ENCODE measurements at regions not wholly inside any gene's neighbourhood (a gene's known extent, or its start where the extent isn't known, plus 50 kb on each side); places are given as distances from the start of the nearest gene placed in this dataset.
"Not testable (repeated sequence)": the region's sequence is repeated elsewhere in the genome, so short reads cannot be mapped to it uniquely, and the experiment has no call there.

- FAIRE-seq (no peak), DNase-seq (no peak)
- H3K27ac ChIP-seq (ENCODE audit: low read depth in 1 of 3, low read length in 2 of 3) = no peak overlapping the region
- WGBS, 3 donors = 80 to 93% (median 85%) methylated on average over 1 of the region's 1 CpG
- H3K9me3 ChIP-seq (ENCODE audit: control insufficient read depth in 2 of 2, insufficient read depth in 1 of 2, low read depth in 1 of 2, low read length in 1 of 2) = peaks cover 0 to 6% of the 10 kb centered on the region in 2 donors
- no peak overlapping the region for H3K4me3 ChIP-seq (ENCODE audit: low read depth in 1 of 3, low read length in 3 of 3)
- no peaks in the 10 kb centered on the region for H3K27me3 ChIP-seq (ENCODE audit: control insufficient read depth in 3 of 3, insufficient read depth in 3 of 3, low read length in 3 of 3)
- no peaks in the 10 kb centered on the region for H3K4me1 ChIP-seq (ENCODE audit: control insufficient read depth in 3 of 3, insufficient read depth in 2 of 3, low read depth in 1 of 3, low read length in 2 of 3)
- H3K36me3 ChIP-seq (ENCODE audit: control insufficient read depth in 3 of 3, insufficient read depth in 2 of 3, low read depth in 1 of 3, low read length in 3 of 3) = no peaks in the 10 kb centered on the region
Measured at GRCh38 chr17:53765609-53766008, 57.1 kb upstream of the KIF2B start.

GRCh38 chr17:53765129-53765528, 57.6 kb upstream of the KIF2B start:
- FAIRE-seq = no peak
- no peaks in the 10 kb centered on the region for H3K4me1 ChIP-seq (ENCODE audit: control insufficient read depth in 3 of 3, insufficient read depth in 2 of 3, low read depth in 1 of 3, low read length in 2 of 3)
- H3K36me3 ChIP-seq (ENCODE audit: control insufficient read depth in 3 of 3, insufficient read depth in 2 of 3, low read depth in 1 of 3, low read length in 3 of 3) = no peaks in the 10 kb centered on the region
- DNase-seq = no peak
- H3K4me3 ChIP-seq (ENCODE audit: low read depth in 1 of 3, low read length in 3 of 3) = no peak overlapping the region
- H3K27me3 ChIP-seq (ENCODE audit: control insufficient read depth in 3 of 3, insufficient read depth in 3 of 3, low read length in 3 of 3) = no peaks in the 10 kb centered on the region
- 82 to 91% (median 90%) methylated on average over 2 of the region's 2 CpGs for WGBS, 3 donors
- no peak overlapping the region for H3K27ac ChIP-seq (ENCODE audit: low read depth in 1 of 3, low read length in 2 of 3)
- H3K9me3 ChIP-seq (ENCODE audit: control insufficient read depth in 2 of 2, insufficient read depth in 1 of 2, low read depth in 1 of 2, low read length in 1 of 2) = peaks cover 0 to 6% of the 10 kb centered on the region in 2 donors

DNA sequence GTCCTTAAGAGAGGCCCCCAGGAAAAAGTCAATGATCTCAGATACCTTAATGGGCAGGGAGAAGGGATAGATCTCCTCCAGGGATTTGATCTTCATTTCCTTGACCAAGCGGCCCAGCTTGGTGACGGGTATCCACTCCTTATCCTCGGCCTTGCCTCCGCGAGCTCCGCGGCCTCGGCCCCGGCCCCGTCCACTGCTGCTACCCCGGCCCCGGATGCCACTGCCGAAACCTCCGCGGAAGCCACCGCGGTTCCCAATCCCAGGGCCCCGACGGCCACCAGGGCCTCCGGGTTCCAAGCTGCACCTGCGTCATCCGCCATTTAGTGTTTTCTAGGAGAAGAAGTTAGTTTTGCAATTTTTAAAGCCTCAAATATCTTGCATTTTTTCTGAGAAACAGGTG, 65.2 kb upstream of the KIF2B start:
- 97% methylated on average over 22 of the region's 22 CpGs for WGBS, 3 donors
- H3K9me3 ChIP-seq (ENCODE audit: control insufficient read depth in 2 of 2, insufficient read depth in 1 of 2, low read depth in 1 of 2, low read length in 1 of 2) = peaks cover 0 to 5% of the 10 kb centered on the region in 2 donors
- no peaks in the 10 kb centered on the region for H3K27me3 ChIP-seq (ENCODE audit: control insufficient read depth in 3 of 3, insufficient read depth in 3 of 3, low read length in 3 of 3)
- DNase-seq = no peak
- no peaks in the 10 kb centered on the region for H3K36me3 ChIP-seq (ENCODE audit: control insufficient read depth in 3 of 3, insufficient read depth in 2 of 3, low read depth in 1 of 3, low read length in 3 of 3)
- H3K4me1 ChIP-seq (ENCODE audit: control insufficient read depth in 3 of 3, insufficient read depth in 2 of 3, low read depth in 1 of 3, low read length in 2 of 3) = no peaks in the 10 kb centered on the region
- no peak overlapping the region for H3K27ac ChIP-seq (ENCODE audit: low read depth in 1 of 3, low read length in 2 of 3)
- no peak overlapping the region for H3K4me3 ChIP-seq (ENCODE audit: low read depth in 1 of 3, low read length in 3 of 3)
- FAIRE-seq = no peak

DNA sequence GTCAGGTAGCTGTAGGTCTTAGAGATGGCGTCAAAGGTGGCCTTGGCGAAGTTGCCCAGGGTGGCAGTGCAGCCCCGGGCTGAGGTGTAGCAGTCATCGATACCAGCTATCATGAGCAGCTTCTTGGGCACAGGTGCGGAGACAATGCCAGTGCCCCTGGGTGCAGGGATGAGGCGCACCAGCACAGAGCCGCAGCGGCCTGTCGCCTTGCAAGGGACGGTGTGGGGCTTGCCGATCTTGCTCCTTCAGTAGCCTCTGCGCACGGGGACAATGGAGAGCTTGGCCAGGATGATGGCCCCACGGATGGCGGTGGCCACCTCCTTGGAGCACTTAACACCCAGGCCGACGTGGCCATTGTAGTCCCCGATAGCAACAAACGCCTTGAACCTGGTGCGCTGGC, 65.6 kb upstream of the KIF2B start:
- FAIRE-seq; DNase-seq; H3K9me3 ChIP-seq (ENCODE audit: control insufficient read depth in 2 of 2, insufficient read depth in 1 of 2, low read depth in 1 of 2, low read length in 1 of 2); H3K27ac ChIP-seq (ENCODE audit: low read depth in 1 of 3, low read length in 2 of 3); H3K4me1 ChIP-seq (ENCODE audit: control insufficient read depth in 3 of 3, insufficient read depth in 2 of 3, low read depth in 1 of 3, low read length in 2 of 3); H3K27me3 ChIP-seq (ENCODE audit: control insufficient read depth in 3 of 3, insufficient read depth in 3 of 3, low read length in 3 of 3); H3K4me3 ChIP-seq (ENCODE audit: low read depth in 1 of 3, low read length in 3 of 3); H3K36me3 ChIP-seq (ENCODE audit: control insufficient read depth in 3 of 3, insufficient read depth in 2 of 3, low read depth in 1 of 3, low read length in 3 of 3): not testable (repeated sequence)
- WGBS, 3 donors = 95 to 97% (median 97%) methylated on average over 19 to 20 of the region's 20 CpGs

DNA sequence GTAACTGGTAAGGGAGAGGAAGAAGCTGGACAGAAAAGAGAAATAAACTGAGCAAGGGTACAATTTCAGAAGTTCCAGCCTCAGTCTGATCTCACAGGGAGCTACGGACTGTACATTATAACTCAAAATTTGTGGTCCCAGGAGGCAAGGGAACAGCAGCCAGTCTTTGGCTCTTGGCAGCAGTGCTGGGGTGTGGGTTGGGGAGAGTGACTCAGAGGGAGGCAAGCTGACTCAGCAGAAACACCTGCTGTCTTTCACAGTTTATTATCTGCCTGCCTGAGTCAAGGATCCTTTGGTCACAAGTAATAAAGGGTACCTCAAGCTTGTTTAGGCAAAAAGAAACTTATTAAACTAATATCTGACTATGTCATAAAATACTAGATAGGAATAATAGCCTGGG, 73.5 kb upstream of the KIF2B start:
- Histone ChIP-seq H3K4me3 (ENCODE audit: low read depth in 1 of 3, low read length in 3 of 3) (no peak overlapping the region), H3K36me3 (ENCODE audit: control insufficient read depth in 3 of 3, insufficient read depth in 2 of 3, low read depth in 1 of 3, low read length in 3 of 3) (no peaks in the 10 kb centered on the region), H3K27ac (ENCODE audit: low read depth in 1 of 3, low read length in 2 of 3) (no peak overlapping the region), H3K9me3 (ENCODE audit: control insufficient read depth in 2 of 2, insufficient read depth in 1 of 2, low read depth in 1 of 2, low read length in 1 of 2) (no peaks in the 10 kb centered on the region), H3K27me3 (ENCODE audit: control insufficient read depth in 3 of 3, insufficient read depth in 3 of 3, low read length in 3 of 3) (no peaks in the 10 kb centered on the region), H3K4me1 (ENCODE audit: control insufficient read depth in 3 of 3, insufficient read depth in 2 of 3, low read depth in 1 of 3, low read length in 2 of 3) (no peaks in the 10 kb centered on the region)
- WGBS, 3 donors = 57 to 84% (median 70%) methylated on average over 1 of the region's 1 CpG
- peak in 1 of 2 donors; percentile 9 for DNase-seq
- FAIRE-seq = no peak

DNA sequence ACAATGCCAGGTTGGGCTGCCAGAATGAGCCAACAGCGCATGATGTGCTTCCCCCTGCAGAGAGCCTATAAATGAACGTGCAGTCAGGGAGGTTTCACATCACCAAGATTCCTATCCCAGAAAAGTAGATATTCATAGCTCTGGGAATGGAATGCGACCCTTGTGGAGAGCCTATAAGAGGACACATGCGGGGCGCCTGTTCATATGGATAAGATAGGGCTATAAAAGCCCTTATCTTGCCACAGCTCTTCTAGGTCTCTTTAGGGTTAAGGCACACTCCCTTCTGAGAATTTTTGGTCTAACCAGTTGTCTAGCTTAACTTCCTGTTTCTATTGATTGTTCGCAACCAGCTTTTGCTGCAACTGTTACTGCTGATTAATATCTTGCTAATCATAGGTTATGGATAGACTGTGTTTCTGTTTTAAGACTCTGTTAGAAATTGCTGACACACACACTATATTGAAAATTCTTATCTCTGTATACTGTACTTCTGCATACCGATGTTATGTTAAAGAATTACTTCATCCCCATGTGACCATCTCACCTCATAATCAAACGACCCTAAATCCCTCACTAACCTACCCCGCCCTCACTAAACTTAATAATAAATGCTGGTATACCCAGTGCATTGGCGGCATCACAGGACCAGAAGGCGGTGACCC, 74.4 kb upstream of the KIF2B start:
- not testable (repeated sequence) for DNase-seq; H3K4me3 ChIP-seq (ENCODE audit: low read depth in 1 of 3, low read length in 3 of 3); H3K27me3 ChIP-seq (ENCODE audit: control insufficient read depth in 3 of 3, insufficient read depth in 3 of 3, low read length in 3 of 3); H3K36me3 ChIP-seq (ENCODE audit: control insufficient read depth in 3 of 3, insufficient read depth in 2 of 3, low read depth in 1 of 3, low read length in 3 of 3); H3K27ac ChIP-seq (ENCODE audit: low read depth in 1 of 3, low read length in 2 of 3); H3K4me1 ChIP-seq (ENCODE audit: control insufficient read depth in 3 of 3, insufficient read depth in 2 of 3, low read depth in 1 of 3, low read length in 2 of 3); H3K9me3 ChIP-seq (ENCODE audit: control insufficient read depth in 2 of 2, insufficient read depth in 1 of 2, low read depth in 1 of 2, low read length in 1 of 2); FAIRE-seq
- 42 to 59% (median 48%) methylated on average over 11 of the region's 11 CpGs for WGBS, 3 donors

DNA sequence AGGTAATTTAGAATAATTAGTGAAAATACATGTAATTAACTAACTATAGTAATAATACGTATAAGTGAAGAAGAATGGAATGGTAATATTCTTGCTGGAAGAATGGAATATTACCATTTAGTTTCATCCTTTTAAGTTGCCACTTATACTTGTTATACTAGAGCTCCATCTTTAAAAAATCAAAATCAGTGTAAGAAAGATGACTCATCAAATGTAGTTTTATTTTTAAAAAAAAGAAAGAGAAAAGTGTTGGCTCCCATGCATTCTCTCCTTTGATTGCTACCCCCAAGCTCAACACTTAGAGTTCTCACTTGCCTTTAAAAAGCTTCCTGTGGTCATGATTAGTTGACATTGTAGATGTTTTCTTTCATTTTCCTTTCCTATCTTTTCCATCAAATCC, 82.4 kb upstream of the KIF2B start:
- Histone ChIP-seq H3K36me3 (ENCODE audit: control insufficient read depth in 3 of 3, insufficient read depth in 2 of 3, low read depth in 1 of 3, low read length in 3 of 3) (no peaks in the 10 kb centered on the region), H3K27me3 (ENCODE audit: control insufficient read depth in 3 of 3, insufficient read depth in 3 of 3, low read length in 3 of 3) (no peaks in the 10 kb centered on the region), H3K4me1 (ENCODE audit: control insufficient read depth in 3 of 3, insufficient read depth in 2 of 3, low read depth in 1 of 3, low read length in 2 of 3) (no peaks in the 10 kb centered on the region), H3K27ac (ENCODE audit: low read depth in 1 of 3, low read length in 2 of 3) (no peak overlapping the region), H3K9me3 (ENCODE audit: control insufficient read depth in 2 of 2, insufficient read depth in 1 of 2, low read depth in 1 of 2, low read length in 1 of 2) (no peaks in the 10 kb centered on the region), H3K4me3 (ENCODE audit: low read depth in 1 of 3, low read length in 3 of 3) (no peak overlapping the region)
- FAIRE-seq (no peak), DNase-seq (no peak)
- WGBS, 3 donors = 86 to 94% (median 93%) methylated on average over 1 of the region's 1 CpG

DNA sequence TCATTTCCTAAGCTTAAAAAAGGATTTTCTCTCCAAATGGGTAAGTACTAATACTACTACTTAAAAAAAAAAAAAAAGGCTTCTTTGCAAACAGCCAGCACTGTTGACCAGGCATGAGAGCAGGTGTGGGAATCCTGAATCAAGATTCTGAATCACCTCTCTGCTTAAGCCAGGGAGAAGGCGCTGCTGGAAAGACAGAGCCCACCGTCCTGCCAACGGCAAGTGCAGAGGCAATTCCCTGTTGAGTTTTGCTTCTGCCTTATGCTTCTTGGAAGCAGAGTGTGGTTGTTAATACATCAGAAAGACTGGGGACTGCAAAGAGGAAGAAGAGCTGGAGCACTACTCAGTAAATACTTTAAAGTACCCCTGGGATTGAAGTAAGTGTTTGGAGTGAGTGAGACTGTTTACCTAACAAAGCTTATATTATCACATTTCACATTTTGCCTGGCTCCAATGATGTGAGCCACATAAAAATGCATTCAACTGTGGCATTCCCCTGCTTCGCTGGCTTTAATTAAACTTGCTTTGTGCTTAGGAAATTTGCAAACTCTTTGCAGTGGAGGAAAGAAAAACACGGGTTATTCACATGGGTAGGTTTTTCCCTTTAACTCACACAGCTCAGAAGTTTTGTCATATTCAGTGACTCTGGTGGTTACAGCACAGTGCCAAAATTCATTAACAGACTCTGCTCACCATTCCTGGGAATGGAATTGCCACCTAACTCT, 86.0 kb upstream of the KIF2B start:
- Histone ChIP-seq H3K36me3 (ENCODE audit: control insufficient read depth in 3 of 3, insufficient read depth in 2 of 3, low read depth in 1 of 3, low read length in 3 of 3) (no peaks in the 10 kb centered on the region), H3K4me3 (ENCODE audit: low read depth in 1 of 3, low read length in 3 of 3) (no peak overlapping the region), H3K4me1 (ENCODE audit: control insufficient read depth in 3 of 3, insufficient read depth in 2 of 3, low read depth in 1 of 3, low read length in 2 of 3) (no peaks in the 10 kb centered on the region), H3K27ac (ENCODE audit: low read depth in 1 of 3, low read length in 2 of 3) (no peak overlapping the region), H3K27me3 (ENCODE audit: control insufficient read depth in 3 of 3, insufficient read depth in 3 of 3, low read length in 3 of 3) (no peaks in the 10 kb centered on the region), H3K9me3 (ENCODE audit: control insufficient read depth in 2 of 2, insufficient read depth in 1 of 2, low read depth in 1 of 2, low read length in 1 of 2) (no peaks in the 10 kb centered on the region)
- DNase-seq (no peak), FAIRE-seq (no peak)
- WGBS, 3 donors = 57 to 60% (median 59%) methylated on average over 5 of the region's 5 CpGs

DNA sequence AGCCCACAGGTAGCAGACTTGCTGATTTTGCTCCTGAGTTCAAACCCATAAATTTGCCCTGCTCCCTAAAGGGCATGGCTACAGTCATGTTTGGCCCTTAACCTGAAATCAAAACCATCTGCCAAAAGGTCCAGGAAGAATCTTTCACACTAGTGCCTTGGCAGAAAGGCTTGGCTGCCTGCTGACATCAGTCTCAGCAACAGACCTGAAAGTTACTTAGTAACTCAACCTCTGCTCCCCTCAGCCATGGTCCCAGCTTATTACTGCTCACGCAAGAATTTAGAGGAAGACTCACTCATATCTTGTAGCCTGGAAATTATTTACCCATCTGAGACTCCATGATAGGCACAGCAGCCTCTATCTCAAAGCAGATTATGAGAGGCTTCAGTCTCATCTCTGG, 98.0 kb upstream of the KIF2B start:
- Histone ChIP-seq H3K36me3 (ENCODE audit: control insufficient read depth in 3 of 3, insufficient read depth in 2 of 3, low read depth in 1 of 3, low read length in 3 of 3) (no peaks in the 10 kb centered on the region), H3K9me3 (ENCODE audit: control insufficient read depth in 2 of 2, insufficient read depth in 1 of 2, low read depth in 1 of 2, low read length in 1 of 2) (peaks cover 0 to 10% of the 10 kb centered on the region in 2 donors), H3K4me3 (ENCODE audit: low read depth in 1 of 3, low read length in 3 of 3) (no peak overlapping the region), H3K27me3 (ENCODE audit: control insufficient read depth in 3 of 3, insufficient read depth in 3 of 3, low read length in 3 of 3) (no peaks in the 10 kb centered on the region), H3K27ac (ENCODE audit: low read depth in 1 of 3, low read length in 2 of 3) (no peak overlapping the region), H3K4me1 (ENCODE audit: control insufficient read depth in 3 of 3, insufficient read depth in 2 of 3, low read depth in 1 of 3, low read length in 2 of 3) (no peaks in the 10 kb centered on the region)
- WGBS, 3 donors = 46 to 73% (median 69%) methylated on average over 1 of the region's 1 CpG
- DNase-seq (no peak), FAIRE-seq (no peak)

All from small intestine (tissue), 7 donors.